Uterus (tissue), 2 donors: ENCODE measurements at regions not wholly inside any gene's neighbourhood (a gene's known extent, or its start where the extent isn't known, plus 50 kb on each side); places are given as distances from the start of the nearest gene placed in this dataset.

Experiments used
- POLR2A ChIP-seq, 2 donors: fragments of 450-650 bp; IDR thresholded peaks; one replicate each; pipeline ENCODE4 v1.6.1; 2016; ENCODE audit warnings: antibody characterized with exemption in 2 of 2, mild to moderate bottlenecking in 1 of 2, moderate library complexity in 1 of 2
- TF ChIP-seq, protein P1 (sequence below), 4 experiments: fragments of 200-600 bp in 2 of 4; fragments of 450-650 bp in 2 of 4; sonication (generic) in 2 of 4; IDR thresholded peaks; one replicate each; pipeline ENCODE4 v1.5.1; 2016 to 2019; ENCODE audit warnings: antibody characterized with exemption in 4 of 4, mild to moderate bottlenecking in 2 of 4, moderate library complexity in 1 of 4

DNA sequence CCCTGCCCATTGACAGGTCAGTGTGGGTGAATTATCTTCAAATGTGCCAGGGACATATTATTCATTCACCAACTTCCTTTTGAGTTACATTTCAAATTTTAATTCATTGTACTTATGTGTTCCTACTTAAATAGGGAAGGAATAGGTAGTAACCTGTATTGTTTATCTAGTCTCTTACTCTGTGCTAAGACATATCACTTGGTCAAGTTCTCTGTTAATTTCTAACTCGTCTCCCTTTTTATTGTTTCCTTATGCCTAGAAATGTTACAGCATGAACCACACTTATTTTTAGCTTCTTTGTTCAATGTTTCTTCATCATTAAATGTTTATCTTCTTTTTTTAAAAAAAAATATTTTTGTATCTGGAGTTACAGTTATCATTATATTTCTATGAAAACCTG lies 151.9 kb downstream of the HAUS1 start:
- no peak for TF ChIP-seq POLR2A (IDR thresholded peaks at IDR 0.05)
- TF ChIP-seq, protein P1, sequence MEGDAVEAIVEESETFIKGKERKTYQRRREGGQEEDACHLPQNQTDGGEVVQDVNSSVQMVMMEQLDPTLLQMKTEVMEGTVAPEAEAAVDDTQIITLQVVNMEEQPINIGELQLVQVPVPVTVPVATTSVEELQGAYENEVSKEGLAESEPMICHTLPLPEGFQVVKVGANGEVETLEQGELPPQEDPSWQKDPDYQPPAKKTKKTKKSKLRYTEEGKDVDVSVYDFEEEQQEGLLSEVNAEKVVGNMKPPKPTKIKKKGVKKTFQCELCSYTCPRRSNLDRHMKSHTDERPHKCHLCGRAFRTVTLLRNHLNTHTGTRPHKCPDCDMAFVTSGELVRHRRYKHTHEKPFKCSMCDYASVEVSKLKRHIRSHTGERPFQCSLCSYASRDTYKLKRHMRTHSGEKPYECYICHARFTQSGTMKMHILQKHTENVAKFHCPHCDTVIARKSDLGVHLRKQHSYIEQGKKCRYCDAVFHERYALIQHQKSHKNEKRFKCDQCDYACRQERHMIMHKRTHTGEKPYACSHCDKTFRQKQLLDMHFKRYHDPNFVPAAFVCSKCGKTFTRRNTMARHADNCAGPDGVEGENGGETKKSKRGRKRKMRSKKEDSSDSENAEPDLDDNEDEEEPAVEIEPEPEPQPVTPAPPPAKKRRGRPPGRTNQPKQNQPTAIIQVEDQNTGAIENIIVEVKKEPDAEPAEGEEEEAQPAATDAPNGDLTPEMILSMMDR (IDR thresholded peaks at IDR 0.05), result no peak
